ENCODE measurements at regions not wholly inside any gene's neighbourhood (a gene's known extent, or its start where the extent isn't known, plus 50 kb on each side); places are given as distances from the start of the nearest gene placed in this dataset.

DNA sequence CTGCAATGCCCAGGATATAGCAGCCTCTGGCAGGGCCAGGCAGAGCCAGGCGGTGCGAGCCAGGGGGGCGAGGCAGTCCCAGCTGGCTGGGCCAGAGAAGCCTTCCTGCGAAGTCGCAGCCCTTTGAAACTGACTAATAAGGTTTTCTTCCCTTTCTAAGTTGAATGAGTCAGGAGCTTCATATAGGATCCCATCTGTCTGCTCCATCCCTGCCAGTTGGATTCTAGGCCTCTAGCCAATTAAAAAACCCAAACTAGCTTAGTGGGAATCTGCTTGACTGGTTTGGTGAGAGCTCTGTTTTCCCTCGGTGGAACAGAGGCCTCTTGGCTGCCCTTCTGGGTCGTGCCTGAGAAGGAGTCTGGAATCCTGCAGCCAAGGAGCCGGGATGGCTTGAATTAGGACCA is 70.1 kb upstream of the RAPGEF1 start:
- no peak for DNase-seq (ENCODE audit: low read depth)

DNA sequence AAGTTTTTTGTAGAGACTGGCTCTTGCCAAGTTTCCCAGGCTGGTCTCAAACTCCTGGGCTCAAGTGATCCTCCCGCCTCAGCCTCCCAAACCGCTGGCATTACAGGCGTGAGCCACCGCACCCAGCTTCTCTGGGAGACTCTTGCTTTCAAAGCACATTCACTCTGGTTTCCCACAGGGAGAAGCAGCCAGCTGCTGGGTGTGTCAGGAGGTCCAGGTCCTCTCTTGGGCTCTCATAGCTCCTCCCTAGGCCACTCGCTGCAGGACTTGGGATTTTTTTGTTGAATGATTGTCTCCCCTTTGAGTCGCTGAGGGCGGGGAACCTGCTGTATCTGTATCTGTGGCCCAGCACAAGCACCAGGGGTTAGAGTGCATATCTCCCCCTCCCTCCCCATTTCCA is 68.4 kb upstream of the RAPGEF1 start:
- no peak for DNase-seq (ENCODE audit: low read depth)

DNA sequence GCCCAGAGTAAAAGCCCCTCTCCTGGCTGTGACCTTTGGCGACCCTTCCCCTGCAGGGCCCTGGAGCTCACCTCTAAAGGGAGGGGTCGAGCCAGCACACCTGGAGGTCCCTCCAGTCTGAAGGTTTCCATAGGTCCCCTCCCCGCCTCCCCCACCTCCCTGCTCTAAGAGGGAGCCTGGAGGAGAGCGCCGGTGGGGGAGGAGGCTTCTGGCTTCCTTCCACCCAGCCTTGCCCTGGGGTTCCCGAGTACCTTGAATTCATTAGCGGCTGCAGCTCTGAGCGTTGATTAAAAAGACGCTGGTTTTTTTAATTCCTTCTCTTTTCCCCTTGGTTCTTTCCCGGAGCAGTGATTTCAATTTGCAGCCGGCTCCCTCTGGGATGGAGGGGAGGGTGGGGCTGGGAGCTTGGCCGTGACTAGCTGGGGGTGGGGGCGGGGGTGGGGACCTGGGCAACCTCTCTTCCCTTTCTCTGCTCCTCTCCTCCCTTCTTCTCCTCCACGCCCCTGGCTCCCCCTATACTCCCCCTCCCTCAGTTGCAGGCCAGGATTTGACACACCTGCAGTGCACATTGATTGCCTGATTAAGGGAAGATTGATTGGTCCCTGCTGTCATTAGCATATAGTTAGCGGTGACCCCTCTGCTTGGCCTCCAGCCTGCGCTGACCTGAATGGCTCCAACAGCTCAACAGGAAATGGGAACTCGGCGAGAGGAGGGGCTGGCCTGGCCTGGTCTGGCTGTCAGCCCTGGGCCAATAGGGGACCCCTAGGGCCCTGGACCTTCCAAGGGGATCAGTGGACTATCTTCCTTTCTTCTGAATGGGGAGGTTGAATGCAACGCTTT is 67.5 kb upstream of the RAPGEF1 start:
- peak; percentile 3 for DNase-seq (ENCODE audit: low read depth)

DNA sequence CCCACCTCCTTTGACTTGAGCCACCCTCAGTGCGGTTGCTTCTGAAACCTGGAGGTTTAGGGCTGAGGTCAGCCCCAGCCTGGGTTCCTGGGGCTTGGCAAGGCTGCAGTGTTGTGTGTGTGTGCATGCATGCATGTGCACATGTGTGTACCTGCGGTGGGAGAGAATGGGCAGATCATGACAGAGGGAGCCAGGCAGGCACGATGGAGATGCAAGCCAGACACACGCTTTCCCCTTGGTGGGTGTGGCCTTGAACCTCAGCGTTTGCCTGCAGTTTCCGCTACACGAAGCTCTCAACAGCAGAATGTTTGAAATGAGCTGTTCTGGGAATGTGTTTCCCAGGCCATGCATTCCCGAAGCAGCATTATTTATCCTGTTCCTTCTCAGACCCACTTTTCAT is 65.9 kb upstream of the RAPGEF1 start:
- no peak for DNase-seq (ENCODE audit: low read depth)

DNA sequence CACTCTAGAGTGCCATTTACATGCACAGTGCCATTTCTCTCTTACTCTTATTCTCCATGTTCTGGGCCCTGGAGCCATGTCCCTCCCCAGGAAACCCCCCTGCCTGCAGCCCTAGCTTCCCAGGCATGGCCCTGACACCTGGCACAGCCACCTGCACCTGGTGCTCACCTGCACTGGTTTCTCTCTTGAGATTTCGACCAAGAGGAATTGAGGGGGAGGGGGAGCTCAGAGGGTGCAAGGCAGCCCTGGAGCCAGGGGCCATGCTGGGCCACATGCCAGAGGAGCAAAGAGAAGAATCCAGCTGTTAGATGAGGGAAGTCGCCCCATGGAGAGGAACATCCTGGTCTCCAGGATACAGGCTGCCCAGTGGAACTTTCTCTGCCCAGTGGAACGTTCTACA is 65.0 kb upstream of the RAPGEF1 start:
- DNase-seq (ENCODE audit: low read depth): no peak

DNA sequence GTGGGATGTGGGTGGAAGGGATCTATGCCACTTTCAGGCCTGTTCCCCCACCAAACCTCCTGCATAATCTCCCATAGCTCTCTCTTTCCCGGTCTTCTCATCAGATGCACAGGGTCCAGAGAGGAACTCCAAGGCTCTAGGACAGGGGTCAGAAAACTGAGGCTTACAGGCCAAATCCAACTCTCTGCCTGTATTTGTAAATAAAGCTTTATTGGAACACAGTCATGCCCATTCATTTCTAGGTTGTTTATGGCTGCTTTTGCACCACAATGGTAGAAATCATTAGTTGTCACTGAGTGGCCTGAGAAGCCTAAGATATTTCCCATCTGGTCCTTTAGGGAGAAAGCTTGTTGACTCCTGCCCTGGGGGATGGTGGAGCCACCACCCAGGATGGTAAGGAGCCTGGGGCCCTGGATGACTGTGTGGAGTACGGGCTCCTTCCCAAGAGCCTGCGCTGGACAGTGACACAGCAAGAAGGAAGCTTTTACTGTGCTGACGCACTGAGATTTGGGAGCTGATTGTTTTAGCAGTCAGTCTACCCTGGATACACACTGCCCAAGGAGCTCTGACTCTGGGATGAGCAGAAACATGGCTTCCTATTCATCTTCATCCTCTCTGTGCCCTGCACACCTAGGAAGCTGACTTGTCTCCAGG is 64.0 kb upstream of the RAPGEF1 start:
- DNase-seq (ENCODE audit: low read depth): no peak

DNA sequence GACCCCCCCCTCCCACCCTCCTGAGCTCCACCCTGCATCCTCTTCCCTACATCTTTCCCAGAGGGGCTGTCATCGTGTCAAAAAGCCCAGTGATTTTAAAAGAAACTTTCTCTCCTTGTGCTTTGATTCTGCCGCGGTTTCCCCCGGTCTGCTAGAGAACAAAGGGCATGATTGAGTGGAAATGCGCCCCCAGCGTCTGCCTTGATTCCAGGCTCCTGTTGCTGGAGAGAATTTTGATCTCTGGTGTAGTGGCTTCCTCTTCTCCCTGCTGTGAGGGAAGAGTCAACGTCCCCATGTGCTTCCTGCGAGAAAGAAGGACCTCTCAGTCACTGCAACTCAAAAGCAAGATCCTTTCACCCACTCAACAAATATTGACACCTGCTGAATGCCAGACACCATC is 61.9 kb upstream of the RAPGEF1 start:
- no peak for DNase-seq (ENCODE audit: low read depth)

DNA sequence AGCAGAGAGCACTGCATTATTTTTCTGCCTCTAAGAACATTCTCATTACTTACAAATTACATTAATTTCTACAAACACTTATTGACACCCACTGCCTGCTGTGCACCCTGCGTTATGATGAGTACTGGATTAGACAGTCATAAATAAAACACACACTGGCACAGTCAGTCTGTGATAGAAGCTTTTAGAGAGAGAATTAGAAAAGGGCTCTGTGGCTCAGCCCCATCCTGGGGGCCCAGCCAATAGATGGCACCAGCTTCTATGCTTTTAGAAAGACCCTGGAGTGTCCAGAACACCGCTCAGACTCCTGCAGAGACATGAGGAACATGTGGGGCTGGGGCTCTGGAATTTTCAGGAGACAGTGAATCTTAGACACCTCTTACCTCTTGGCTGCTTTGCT is 61.0 kb upstream of the RAPGEF1 start:
- no peak for DNase-seq (ENCODE audit: low read depth)

DNA sequence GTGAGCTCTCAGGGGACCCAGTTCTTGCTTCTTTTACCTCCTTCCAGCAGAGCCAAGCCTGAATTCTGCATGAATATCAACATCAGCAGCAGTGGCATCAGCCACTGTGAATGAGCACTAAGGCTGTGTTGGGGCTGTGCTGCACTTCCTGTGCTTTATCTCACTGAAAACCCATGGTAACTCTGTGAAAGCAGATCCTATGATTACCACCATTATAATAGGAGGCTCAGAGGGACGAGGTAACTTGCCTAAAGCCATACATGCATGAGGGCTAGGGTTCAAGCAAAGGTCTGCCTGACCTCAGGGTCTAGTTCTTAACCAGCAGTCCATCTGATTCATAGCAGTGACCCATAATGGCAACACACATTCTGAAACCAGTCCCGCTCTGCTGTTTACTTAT is 60.5 kb upstream of the RAPGEF1 start:
- DNase-seq (ENCODE audit: low read depth): no peak

DNA sequence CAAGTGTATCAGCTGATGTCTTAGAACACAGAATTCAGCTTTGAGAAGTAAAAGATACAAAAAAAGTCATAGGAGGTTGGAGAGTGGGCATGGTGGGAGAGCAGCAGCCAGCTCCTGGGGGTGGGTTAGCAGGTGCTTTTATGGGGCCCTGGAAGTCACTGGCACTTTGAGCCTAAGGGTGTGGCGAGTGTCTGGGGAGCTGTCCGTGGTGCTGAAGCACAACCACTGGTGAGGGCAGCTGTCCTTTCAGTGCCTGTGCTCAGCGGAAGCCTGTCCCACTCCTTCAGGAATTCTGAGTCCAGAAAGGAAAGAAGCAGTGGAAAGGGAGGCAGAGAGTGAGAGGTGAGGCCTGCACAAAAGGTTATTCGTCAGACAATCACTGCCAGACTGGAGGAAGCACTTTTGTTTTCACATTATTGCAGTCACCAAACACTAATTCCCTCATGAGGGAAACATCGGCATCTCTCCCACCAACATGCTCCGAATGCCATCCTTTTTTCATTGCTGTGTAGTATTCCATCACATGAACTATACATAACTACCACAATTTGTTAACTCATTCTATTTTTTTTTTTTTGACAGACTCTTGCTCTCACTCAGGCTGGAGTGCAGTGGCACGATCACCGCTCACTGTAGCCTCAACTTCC is 59.4 kb upstream of the RAPGEF1 start:
- peak; percentile 15 for DNase-seq (ENCODE audit: low read depth)

DNA sequence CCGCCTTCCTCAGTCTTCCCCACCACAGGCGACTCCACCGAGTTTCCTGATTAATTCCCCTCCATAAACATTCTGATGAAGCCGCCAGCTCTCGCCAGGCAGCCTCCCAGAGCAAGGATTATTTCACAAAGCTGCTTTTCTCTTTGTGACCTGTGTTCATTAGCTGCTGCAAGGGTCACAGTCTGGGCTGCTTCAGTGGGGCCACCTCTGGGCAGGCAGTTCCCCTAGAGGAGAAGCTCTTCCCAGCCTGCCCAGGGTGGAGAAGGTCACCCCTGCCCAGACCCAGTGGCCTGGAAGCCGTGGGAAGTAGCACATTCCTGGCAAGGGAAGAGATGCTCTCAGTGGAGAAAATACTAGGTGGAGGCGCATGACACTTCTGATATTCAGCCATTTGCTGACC is 58.4 kb upstream of the RAPGEF1 start:
- DNase-seq (ENCODE audit: low read depth): no peak

DNA sequence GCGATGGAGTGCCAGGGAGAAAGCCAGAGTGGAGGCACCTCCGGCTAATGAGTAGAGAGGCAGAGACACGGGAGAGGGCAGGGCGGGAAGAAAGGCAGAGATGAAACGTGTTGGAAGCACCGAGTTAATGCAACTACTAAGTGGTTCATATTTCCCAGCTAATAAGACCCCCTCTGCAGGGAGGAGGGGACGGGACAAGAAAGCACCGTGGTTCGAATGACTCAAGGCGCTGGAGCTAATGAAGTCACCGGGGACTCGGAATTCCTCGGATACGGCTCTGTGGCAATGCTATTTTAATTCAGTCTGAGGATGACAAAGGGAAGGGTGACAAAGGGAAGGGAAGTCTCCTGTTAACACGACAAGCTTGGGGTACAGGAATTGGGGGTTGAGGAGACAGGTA is 54.5 kb upstream of the RAPGEF1 start:
- DNase-seq (ENCODE audit: low read depth): no peak

DNA sequence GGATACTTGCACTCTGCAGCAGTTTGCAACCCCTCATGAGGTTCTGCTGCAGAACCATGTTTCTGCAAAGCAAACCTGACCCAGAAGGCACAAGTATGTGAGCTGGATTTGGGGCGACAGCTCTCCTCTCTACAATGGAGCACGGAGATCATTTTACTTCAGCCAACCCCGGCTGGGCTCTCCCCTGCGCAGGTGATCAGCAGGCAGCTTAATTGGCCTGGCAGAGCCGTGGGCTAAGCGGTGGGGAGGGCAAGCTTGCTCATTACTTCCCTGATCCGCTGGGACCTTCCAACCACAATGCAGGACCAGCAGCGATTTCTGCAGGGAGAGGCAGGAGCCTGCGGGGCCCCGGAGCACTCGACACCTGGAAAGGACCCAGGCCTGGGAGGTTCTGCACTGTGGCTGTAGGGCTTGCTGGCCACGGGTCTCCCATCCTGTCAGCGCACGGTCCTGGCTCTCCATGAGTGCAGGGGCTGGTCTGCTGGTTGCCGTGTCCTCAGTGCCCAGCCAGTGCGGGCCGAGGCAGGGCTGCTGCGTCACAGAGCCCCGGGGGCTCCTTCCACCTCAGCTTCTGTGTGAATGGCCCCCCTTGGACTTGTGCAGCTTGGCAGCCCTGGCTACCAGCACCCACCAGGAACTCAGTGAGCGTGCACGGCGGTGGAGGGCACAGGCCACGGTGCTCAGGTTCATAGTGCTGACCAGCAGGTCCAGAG is 51.8 kb upstream of the RAPGEF1 start:
- no peak for DNase-seq (ENCODE audit: low read depth)

Data from renal cortical epithelial cell (primary cell).